ENCODE measurements at regions not wholly inside any gene's neighbourhood (a gene's known extent, or its start where the extent isn't known, plus 50 kb on each side); places are given as distances from the start of the nearest gene placed in this dataset.

DNA sequence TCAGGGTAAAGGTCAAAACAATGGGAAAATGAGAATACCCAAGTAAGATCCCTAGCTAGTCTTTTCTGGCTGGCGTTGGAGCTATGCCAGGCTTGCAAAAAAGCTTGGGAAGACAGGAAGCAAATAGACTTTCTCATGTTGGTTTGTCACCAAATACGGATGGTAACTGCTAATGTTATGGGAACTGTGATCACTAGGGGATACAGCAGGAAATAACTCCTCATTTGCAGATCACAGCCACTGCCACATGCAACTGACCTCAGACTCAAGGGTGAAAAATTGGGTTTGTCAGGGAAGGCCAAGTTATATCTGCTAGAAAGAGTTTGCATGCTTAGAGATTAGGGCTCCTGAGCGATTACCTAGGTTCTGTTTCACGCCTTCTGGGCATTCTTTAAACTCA lies 162.9 kb downstream of the NHLRC3 start:
- TF ChIP-seq CTCF (IDR thresholded peaks at IDR 0.05; ENCODE audit: partially characterized antibody, unreplicated experiment) = no peak
- H3K4me3 Mint-ChIP-seq (ENCODE audit: unreplicated experiment) = no peak overlapping the region
- H3K9me3 Mint-ChIP-seq (ENCODE audit: unreplicated experiment) = no peaks in the 10 kb centered on the region
- DNase-seq = no peak
- H3K36me3 Mint-ChIP-seq (ENCODE audit: unreplicated experiment) = no peaks in the 10 kb centered on the region
- no peak overlapping the region for H3K27ac Mint-ChIP-seq (ENCODE audit: unreplicated experiment)
- no peaks in the 10 kb centered on the region for H3K4me1 Mint-ChIP-seq (ENCODE audit: low read depth, unreplicated experiment)
- H3K27me3 Mint-ChIP-seq (ENCODE audit: unreplicated experiment) = no peaks in the 10 kb centered on the region

DNA sequence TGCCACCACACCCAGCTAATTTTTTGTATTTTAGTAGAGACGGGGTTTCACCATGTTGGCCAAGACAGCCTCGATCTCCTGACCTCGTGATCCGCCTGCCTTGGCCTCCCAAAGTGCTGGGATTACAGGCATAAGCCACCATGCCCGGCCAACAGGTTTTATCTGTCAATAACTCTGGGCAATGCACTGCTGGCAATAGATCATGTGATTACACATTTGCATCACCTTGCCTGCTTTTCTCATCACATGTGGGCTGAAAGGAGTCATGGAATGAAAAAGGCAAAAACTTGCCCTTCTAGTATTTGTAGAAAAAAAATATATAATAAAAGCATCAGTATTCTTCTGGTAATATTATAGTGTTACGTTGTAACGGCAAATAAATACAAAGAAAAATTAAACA lies 164.5 kb downstream of the NHLRC3 start:
- DNase-seq = no peak
- Mint-ChIP-seq H3K4me1 (ENCODE audit: low read depth, unreplicated experiment) (no peaks in the 10 kb centered on the region), H3K27me3 (ENCODE audit: unreplicated experiment) (no peaks in the 10 kb centered on the region), H3K9me3 (ENCODE audit: unreplicated experiment) (no peaks in the 10 kb centered on the region), H3K4me3 (ENCODE audit: unreplicated experiment) (no peak overlapping the region), H3K36me3 (ENCODE audit: unreplicated experiment) (no peaks in the 10 kb centered on the region), H3K27ac (ENCODE audit: unreplicated experiment) (no peak overlapping the region)
- TF ChIP-seq CTCF (IDR thresholded peaks at IDR 0.05; ENCODE audit: partially characterized antibody, unreplicated experiment) = no peak

GRCh38 chr13:39208636-39209035 lies 170.4 kb downstream of the NHLRC3 start:
- H3K9me3 Mint-ChIP-seq (ENCODE audit: unreplicated experiment) = no peaks in the 10 kb centered on the region
- no peaks in the 10 kb centered on the region for H3K36me3 Mint-ChIP-seq (ENCODE audit: unreplicated experiment)
- H3K4me3 Mint-ChIP-seq (ENCODE audit: unreplicated experiment) = no peak overlapping the region
- no peaks in the 10 kb centered on the region for H3K4me1 Mint-ChIP-seq (ENCODE audit: low read depth, unreplicated experiment)
- H3K27ac Mint-ChIP-seq (ENCODE audit: unreplicated experiment) = no peak overlapping the region
- no peaks in the 10 kb centered on the region for H3K27me3 Mint-ChIP-seq (ENCODE audit: unreplicated experiment)
- no peak for TF ChIP-seq CTCF (IDR thresholded peaks at IDR 0.05; ENCODE audit: partially characterized antibody, unreplicated experiment)
- no peak for DNase-seq

- H3K27ac Mint-ChIP-seq (ENCODE audit: unreplicated experiment) = no peak overlapping the region
These were observed 171.7 kb downstream of the NHLRC3 start for GRCh38 chr13:39209731-39210531.

More at GRCh38 chr13:39209731-39210531, 171.7 kb downstream of the NHLRC3 start:
- Mint-ChIP-seq H3K4me3 (ENCODE audit: unreplicated experiment) (no peak overlapping the region), H3K36me3 (ENCODE audit: unreplicated experiment) (no peaks in the 10 kb centered on the region), H3K9me3 (ENCODE audit: unreplicated experiment) (no peaks in the 10 kb centered on the region), H3K27me3 (ENCODE audit: unreplicated experiment) (no peaks in the 10 kb centered on the region), H3K4me1 (ENCODE audit: low read depth, unreplicated experiment) (no peaks in the 10 kb centered on the region)
- DNase-seq = no peak
- no peak for TF ChIP-seq CTCF (IDR thresholded peaks at IDR 0.05; ENCODE audit: partially characterized antibody, unreplicated experiment)
